Spinal cord (tissue), 9 donors: ENCODE measurements at regions not wholly inside any gene's neighbourhood (a gene's known extent, or its start where the extent isn't known, plus 50 kb on each side); places are given as distances from the start of the nearest gene placed in this dataset.
"Not testable (repeated sequence)": the region's sequence is repeated elsewhere in the genome, so short reads cannot be mapped to it uniquely, and the experiment has no call there.

Experiments
- DNase-seq, 6 donors: peaks; one replicate each; pipeline versions ENCODE4 v3.0.0 to v3.0.0-alpha.2; 2013 to 2015; ENCODE audit warnings: low spot score in 6 of 6, low read depth in 4 of 6
- H3K27ac ChIP-seq: one replicate; pipeline ENCODE4 v1.5.1; 2013; ENCODE audit warnings: low read depth, low read length, control low read depth
- H3K27me3 ChIP-seq: one replicate; pipeline ENCODE4 v1.6.1; 2013; ENCODE audit warnings: low read length; ENCODE audit not compliant: control insufficient read depth, insufficient read depth
- H3K36me3 ChIP-seq: one replicate; pipeline ENCODE4 v1.6.1; 2013; ENCODE audit warnings: low read length; ENCODE audit not compliant: control insufficient read depth, insufficient read depth
- H3K4me1 ChIP-seq: one replicate; pipeline ENCODE4 v1.6.1; 2013; ENCODE audit warnings: low read length; ENCODE audit not compliant: control insufficient read depth, insufficient read depth
- H3K4me3 ChIP-seq: one replicate; pipeline ENCODE4 v1.5.1; 2013; ENCODE audit warnings: low read depth, low read length, control low read depth
- H3K9me3 ChIP-seq: one replicate; pipeline ENCODE4 v1.6.1; 2013; ENCODE audit warnings: low read length; ENCODE audit not compliant: control insufficient read depth, insufficient read depth
- WGBS: methylation state at CpG from one replicate; pipeline ENCODE4 v1.1.5; 2013; ENCODE audit warnings: missing lambda C conversion rate; ENCODE audit not compliant: insufficient coverage; 5-methylcytosine and 5-hydroxymethylcytosine counted together
- donor health status: healthy.

DNA sequence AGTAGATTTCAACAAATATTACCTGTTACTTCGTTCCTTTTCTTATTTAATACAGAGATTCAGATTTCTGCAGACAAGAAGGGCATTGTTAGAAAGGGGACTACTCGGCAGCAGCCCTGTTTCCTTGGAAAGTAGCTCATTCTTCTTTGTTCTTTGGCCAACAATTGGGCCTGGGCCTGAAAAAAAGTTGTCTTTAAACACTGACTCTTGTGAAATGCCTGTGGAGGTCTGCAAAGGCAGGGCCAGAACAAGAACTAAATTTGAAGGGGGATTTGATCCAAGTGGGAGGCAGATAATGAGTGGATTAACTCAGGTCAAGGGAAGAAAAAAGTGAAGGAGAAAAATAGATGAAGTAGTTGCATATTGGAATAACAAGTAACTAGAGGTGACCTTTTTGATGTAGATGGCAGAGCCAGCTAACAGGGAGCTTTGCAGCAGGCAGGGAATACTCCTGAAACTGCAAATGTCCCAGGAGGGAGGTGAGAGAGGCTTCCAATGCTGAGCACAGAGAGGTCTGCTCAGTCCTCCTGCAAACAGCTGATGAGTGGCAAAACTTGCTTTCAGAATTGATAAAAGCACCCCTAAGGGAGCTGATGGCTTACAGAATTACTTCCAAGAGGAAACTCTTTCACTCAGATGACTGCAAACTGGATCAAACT is 393.2 kb upstream of the HS3ST1 start:
- Histone ChIP-seq H3K4me1 (no peaks in the 10 kb centered on the region), H3K4me3 (no peak overlapping the region)

DNA sequence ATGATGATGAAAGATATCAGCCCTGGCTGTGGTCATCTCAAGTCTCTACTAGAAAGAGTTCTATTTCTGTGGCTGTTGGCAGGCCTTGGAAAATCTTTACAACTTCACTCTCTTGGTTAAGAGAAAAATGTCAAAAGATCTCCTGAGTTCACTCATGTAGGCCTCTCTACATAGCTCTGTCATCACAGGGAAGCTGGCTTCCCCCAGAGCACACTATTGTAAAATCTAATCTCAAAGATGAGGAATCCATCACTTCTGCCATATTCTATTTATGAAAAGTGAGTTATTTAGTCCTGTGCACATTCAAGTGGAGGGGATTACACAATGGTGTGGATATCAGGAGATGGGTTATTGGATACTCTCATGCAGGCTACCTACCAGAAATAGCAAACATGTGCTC is 388.4 kb upstream of the HS3ST1 start:
- H3K9me3 ChIP-seq = no peaks in the 10 kb centered on the region
- H3K27me3 ChIP-seq = no peaks in the 10 kb centered on the region
- H3K36me3 ChIP-seq = no peaks in the 10 kb centered on the region
- no peak overlapping the region for H3K27ac ChIP-seq
- H3K4me3 ChIP-seq = no peak overlapping the region
- H3K4me1 ChIP-seq = no peaks in the 10 kb centered on the region
- no peak for DNase-seq

More for the DNA sequence above, 393.2 kb upstream of the HS3ST1 start:
- H3K27ac ChIP-seq = no peak overlapping the region
- DNase-seq = peak in 2 of 6 donors; percentile 37 to 52
- H3K9me3 ChIP-seq = peaks cover 1% of the 10 kb centered on the region
- no peaks in the 10 kb centered on the region for H3K36me3 ChIP-seq
- no peaks in the 10 kb centered on the region for H3K27me3 ChIP-seq
- WGBS = 38% methylated on average over 1 of the region's 2 CpGs

DNA sequence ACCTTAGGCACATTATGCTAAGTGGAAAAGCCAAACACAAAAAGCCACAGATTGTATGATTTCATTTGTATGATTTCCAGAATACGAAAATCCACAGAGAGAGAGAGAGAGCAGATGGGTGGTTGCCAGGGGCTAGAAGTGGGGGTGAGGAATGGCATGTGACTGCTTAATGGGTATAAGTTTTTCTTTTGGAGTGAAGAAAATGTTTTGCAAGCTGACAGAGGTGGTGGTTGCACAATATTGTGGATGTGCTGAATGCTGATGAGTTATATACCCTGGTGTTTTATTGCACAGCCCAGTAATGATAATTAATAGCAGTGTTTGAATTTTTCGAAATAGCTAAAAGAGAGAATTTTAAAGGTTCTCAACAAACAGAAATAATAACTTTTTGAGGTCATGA is 386.1 kb upstream of the HS3ST1 start:
- 57% methylated on average over 1 of the region's 2 CpGs for WGBS
- H3K9me3 ChIP-seq = no peaks in the 10 kb centered on the region

DNA sequence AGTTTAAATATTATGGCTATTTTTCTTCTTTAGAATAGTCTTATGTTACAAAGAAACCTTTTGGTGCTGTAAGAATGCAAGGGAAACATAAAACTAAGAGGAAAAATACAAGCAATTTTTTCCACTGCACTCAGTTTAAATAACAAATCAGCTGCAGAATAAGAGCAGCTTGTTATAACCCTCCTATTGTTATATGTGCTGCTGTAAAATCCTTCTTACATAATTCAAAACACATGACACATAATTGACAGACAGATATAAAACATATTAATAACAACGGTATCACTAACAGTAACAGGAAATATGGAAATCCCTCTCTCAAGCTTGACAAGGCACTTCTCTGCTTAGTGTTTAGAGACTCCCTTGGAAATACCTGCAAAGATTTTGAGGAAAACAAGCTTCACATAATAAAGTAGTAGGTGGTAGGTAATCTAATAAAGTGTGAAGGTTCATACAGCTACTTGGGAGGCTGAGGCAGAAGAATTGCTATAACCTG is 385.3 kb upstream of the HS3ST1 start:
- Histone ChIP-seq H3K4me3 (no peak overlapping the region), H3K27me3 (no peaks in the 10 kb centered on the region), H3K36me3 (no peaks in the 10 kb centered on the region), H3K27ac (no peak overlapping the region), H3K9me3 (no peaks in the 10 kb centered on the region), H3K4me1 (no peaks in the 10 kb centered on the region)
- no CpG with 5 or more reads among the region's 1 CpG for WGBS
- DNase-seq = no peak

More for the DNA sequence above, 386.1 kb upstream of the HS3ST1 start:
- no peak overlapping the region for H3K4me3 ChIP-seq
- H3K36me3 ChIP-seq = no peaks in the 10 kb centered on the region
- no peak for DNase-seq
- H3K4me1 ChIP-seq = no peaks in the 10 kb centered on the region
- H3K27me3 ChIP-seq = no peaks in the 10 kb centered on the region
- no peak overlapping the region for H3K27ac ChIP-seq

DNA sequence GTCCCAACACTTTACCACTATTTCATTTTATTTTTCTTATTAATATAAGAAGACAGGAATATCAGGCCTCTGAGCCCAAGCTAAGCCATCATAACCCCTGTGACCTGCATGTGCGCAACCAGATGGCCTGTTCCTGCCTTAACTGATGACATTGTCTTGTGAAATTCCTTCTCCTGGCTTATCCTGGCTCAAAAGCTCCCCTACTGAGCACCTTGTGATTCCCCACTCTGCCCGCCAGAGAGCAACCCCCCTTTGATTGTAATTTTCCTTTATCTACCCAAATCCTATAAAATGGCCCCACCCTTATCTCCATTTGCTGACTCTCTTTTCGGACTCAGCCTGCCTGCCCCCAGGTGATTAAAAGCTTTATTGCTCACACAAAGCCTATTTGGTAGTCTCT is 382.8 kb upstream of the HS3ST1 start:
- 89% methylated on average over 2 of the region's 3 CpGs for WGBS
- H3K36me3 ChIP-seq, H3K4me3 ChIP-seq: not testable (repeated sequence)

DNA sequence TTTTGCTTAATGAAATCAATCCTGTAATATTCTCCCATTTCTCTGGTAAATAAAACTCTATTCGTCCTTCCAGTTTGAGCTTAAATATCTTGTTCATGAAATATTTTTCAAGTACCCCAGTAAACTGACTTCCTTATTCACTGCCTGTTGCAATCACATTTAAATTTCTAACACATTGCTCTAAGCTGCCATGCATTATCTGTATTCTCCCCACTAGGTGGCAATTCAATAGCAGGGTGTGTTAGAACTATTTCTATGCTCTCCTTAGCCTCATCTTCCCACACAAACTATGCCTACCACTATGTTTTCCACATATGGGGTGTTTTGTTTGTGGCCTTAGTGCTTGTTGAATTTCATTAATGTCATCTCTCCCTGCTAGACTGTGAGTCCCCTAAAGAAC is 377.1 kb upstream of the HS3ST1 start:
- peak in 4 of 6 donors; percentile 12 to 77 (median 43) for DNase-seq
- H3K27ac ChIP-seq = no peak overlapping the region
- no peaks in the 10 kb centered on the region for H3K27me3 ChIP-seq
- H3K36me3 ChIP-seq = no peaks in the 10 kb centered on the region
- H3K9me3 ChIP-seq = no peaks in the 10 kb centered on the region
- H3K4me3 ChIP-seq = no peak overlapping the region
- no peaks in the 10 kb centered on the region for H3K4me1 ChIP-seq
- 40% methylated on average over 1 of the region's 1 CpG for WGBS

More for the DNA sequence above, 382.8 kb upstream of the HS3ST1 start:
- not testable (repeated sequence) for H3K4me1 ChIP-seq, DNase-seq, H3K9me3 ChIP-seq, H3K27ac ChIP-seq, H3K27me3 ChIP-seq

DNA sequence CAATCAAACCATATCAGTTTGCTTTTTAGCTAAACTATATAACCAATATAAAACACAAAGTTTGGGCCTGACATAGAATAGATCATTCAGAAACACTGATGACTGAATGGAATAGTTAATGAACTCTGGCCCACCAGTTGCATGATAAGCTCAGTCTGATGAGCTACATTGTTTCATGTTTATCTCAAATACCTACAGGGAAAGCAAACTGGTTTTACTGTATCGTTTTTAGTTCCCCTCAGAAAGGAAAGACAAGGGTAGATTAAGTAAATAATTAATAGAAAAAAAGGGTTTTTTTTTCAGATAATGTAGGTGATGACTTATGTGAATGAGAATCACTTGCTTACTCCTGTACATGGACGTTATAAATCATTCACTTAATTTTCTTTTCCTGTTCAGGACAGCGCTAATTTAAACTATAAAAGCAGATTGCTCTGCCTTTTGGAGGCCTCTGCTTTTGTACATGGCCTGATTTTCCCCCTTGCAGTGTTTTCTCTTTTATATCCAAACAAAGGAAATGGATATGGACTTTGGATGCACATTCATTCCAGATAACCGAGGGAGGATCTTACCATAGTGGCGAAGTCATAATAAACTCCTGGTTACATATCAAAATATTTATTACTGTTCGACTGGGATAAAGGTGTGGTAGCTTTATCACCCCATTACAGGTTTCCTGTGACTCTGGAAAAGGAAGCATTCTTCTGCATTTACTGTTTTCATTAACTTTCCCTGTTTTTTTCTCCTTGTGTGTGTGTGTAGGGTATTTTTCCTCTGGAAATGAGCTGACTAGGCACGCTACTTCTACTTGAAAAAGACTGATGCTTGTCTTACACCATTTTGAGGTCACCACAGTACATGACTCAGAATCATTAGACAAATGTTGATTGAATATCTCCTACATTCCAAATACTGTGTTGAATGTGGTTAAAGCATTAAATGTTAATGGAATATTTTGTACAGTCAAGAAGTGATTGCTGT is 373.1 kb upstream of the HS3ST1 start:
- DNase-seq = no peak
- no CpG with 5 or more reads among the region's 7 CpGs for WGBS
- H3K36me3 ChIP-seq = no peaks in the 10 kb centered on the region
- no peaks in the 10 kb centered on the region for H3K9me3 ChIP-seq
- no peaks in the 10 kb centered on the region for H3K4me1 ChIP-seq
- H3K27me3 ChIP-seq = no peaks in the 10 kb centered on the region
- no peak overlapping the region for H3K27ac ChIP-seq
- no peak overlapping the region for H3K4me3 ChIP-seq

DNA sequence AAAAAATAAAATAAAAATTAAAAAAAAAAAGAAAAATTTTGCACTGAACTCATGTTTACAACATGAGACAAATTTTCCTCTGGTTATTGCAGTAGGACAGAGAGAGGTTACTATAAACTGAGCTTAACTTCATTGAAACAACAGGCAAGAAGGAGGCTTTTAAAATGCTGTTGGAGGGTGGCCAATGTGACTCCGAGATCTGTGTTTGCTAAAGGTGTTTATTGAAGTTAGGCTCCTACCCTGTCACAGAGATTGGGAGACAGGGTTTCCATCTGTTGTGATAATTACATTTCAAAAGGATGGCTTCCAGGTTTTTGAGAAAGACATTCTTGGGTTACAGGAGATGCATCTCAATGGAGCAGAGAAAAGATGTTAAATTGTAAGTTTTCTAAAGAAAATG is 370.5 kb upstream of the HS3ST1 start:
- Histone ChIP-seq H3K4me3 (no peak overlapping the region), H3K9me3 (no peaks in the 10 kb centered on the region), H3K27ac (no peak overlapping the region), H3K27me3 (no peaks in the 10 kb centered on the region), H3K4me1 (no peaks in the 10 kb centered on the region), H3K36me3 (no peaks in the 10 kb centered on the region)
- peak in 1 of 6 donors; percentile 61 for DNase-seq
- WGBS = 36% methylated on average over 1 of the region's 1 CpG

DNA sequence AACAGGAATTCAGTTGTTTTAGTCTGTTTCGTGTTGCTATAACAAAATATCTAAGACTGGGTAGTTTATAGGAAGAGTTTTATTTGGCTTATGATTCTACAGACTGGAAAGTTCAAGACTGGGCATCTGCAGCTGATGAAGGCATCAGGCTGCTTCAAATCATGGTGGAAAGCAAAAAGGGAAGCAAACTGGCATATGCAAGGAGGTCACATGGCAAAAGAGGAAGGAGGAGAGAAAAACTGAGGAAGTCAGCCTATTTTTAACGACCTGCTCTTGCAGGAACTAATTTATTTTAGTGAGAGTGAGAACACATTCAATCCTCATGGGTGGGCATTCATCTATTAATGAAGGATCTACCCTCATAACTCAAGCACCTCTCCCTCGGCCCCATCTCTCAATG is 363.1 kb upstream of the HS3ST1 start:
- Histone ChIP-seq H3K4me1 (no peaks in the 10 kb centered on the region), H3K36me3 (no peaks in the 10 kb centered on the region), H3K27me3 (no peaks in the 10 kb centered on the region), H3K4me3 (no peak overlapping the region), H3K9me3 (no peaks in the 10 kb centered on the region), H3K27ac (no peak overlapping the region)
- 92% methylated on average over 1 of the region's 3 CpGs for WGBS
- DNase-seq = no peak
